GM21619 (cell line): ENCODE measurements at regions not wholly inside any gene's neighbourhood (a gene's known extent, or its start where the extent isn't known, plus 50 kb on each side); places are given as distances from the start of the nearest gene placed in this dataset.
"Not testable (repeated sequence)": the region's sequence is repeated elsewhere in the genome, so short reads cannot be mapped to it uniquely, and the experiment has no call there.

ENCODE experiments used
- ATAC-seq: cut with Tn5 transposase; IDR thresholded peaks from one replicate; pipeline ENCODE4 v1.9.1; 2021; ENCODE audit not compliant: unreplicated experiment

GRCh38 chr2:173463846-173464245, 109.2 kb downstream of the CDCA7 start:
- ATAC-seq, result no peak

- no peak for ATAC-seq
These were observed 113.1 kb downstream of the CDCA7 start for GRCh38 chr2:173467751-173468150.

- no peak for ATAC-seq
These were observed 113.7 kb downstream of the CDCA7 start for GRCh38 chr2:173468266-173468793.

DNA sequence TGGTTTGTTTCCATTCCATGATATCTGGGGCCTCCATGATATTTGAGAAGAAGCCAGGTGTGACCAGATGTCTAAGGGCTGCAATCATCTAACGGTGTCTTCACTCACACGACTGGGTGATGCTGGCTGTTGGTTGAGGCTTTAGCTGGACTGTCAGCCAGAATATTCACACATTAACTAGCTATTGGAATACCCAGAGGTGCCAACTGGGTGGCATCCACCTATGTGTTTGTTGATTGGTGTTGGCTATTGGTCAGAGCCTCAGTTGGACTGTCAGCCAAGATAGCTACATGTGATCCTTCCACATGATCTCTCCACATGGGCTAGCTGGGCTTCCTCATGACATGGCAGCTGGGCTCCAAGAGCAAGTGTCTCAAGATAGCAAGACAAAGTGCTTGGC, 117.4 kb downstream of the CDCA7 start:
- no peak for ATAC-seq

GRCh38 chr2:173483137-173483536, 128.5 kb downstream of the CDCA7 start:
- ATAC-seq, result no peak

DNA sequence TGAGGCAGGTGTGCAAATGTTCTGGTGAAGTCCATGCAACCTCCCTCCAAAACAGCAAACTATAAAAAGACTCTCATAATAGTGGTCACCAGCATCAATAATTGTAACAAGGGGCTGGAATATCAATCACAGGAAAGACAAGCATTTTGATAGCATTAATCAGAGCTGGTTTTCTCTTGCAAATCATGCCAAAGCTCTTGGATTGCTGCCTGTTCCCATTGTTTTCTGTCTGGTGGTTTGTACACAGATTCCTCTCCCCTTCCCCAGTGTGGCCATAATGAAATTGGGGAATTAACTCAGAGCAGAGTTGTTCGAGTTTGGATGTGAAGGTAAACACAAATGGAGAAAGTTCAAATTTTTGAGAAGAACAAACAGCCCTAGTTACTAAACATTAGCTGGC, 134.2 kb downstream of the CDCA7 start:
- ATAC-seq, result no peak

DNA sequence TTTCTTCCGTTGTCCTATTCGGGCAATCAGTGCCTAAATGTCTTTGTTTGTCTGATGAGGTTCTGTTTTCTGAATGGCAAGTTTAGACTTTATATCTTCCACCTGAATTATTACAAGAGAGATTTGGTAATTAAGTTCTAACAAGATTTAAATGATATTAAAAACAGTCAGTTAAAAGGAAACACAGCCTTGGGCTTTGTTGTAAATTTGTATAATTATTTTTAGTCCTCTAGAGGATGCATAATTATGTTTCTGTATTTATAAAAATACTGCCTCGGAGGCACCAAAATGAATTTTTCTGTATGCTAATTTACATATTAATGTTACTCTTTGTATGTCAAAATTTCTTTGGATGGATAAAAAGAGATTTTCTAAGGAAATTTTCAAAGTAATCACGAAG, 136.7 kb downstream of the CDCA7 start:
- no peak for ATAC-seq

DNA sequence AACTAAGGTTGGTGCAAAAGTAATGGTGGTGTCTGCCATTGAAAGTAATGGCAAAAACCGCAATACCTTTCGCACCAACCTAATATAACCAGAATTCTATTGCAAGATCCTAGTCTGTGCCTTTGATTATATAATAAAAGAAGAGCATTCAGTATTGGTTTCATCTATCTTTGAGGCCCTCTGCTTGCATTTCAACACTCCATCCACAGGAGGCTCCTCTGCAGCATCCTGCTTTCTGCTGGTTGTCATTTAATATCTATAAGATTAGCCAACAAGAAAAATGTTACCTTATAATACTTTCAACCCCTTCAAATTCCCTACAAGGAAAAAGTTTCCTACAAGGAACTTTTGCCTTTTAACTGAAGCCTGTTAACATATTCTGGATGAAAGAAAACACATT, 139.2 kb downstream of the CDCA7 start:
- no peak for ATAC-seq

DNA sequence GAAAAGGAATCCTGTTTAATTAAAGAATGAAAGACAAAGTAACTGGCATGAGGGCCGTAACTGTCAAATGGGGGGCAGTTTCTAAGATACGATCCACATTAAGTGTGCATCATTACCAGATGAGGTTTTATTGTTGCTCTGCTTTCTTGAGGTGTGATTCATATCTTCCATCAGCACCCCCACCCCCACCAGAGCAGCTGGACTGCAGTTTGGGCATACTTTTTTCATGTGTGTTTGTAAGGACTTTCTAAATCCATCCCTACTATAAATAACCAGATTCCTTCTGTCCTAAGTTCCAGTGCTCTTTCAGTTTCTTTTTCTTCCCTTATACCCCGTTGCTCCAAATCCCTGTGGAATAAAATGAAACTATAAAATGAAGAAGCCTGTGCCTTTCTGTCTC, 142.1 kb downstream of the CDCA7 start:
- ATAC-seq, result no peak

GRCh38 chr2:173500953-173501352, 146.3 kb downstream of the CDCA7 start:
- no peak for ATAC-seq

DNA sequence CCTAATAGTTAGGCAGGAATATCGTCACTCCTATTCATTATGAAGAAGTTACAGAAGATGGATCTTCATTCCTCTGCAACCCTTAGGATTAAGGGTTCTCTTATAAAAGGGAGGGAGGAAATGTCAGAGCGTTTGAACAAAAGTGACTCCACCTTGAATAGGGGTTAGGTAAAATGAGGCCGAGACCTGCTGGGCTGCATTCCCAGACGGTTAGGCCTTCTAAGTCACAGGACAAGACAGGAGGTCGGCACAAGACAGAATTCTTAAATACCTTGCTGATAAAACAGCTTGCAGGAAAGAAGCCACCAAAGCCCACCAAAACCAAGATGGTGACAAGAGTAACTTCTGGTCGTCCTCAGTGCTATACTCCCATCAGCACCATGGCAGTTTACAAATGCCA, 147.6 kb downstream of the CDCA7 start:
- ATAC-seq, result no peak

- no peak for ATAC-seq
These were observed 156.7 kb downstream of the CDCA7 start for GRCh38 chr2:173511357-173511756.

- ATAC-seq, result no peak
These were observed 157.3 kb downstream of the CDCA7 start for GRCh38 chr2:173511942-173512341.

GRCh38 chr2:173513107-173513727, 158.5 kb downstream of the CDCA7 start:
- ATAC-seq, result no peak

GRCh38 chr2:173520918-173521317, 166.2 kb downstream of the CDCA7 start:
- ATAC-seq, result no peak

GRCh38 chr2:173521450-173522192, 166.9 kb downstream of the CDCA7 start:
- no peak for ATAC-seq

- no peak for ATAC-seq
These were observed 168.8 kb downstream of the CDCA7 start for GRCh38 chr2:173523497-173523896.

- ATAC-seq, result no peak
These were observed 169.7 kb downstream of the CDCA7 start for GRCh38 chr2:173524256-173524955.

DNA sequence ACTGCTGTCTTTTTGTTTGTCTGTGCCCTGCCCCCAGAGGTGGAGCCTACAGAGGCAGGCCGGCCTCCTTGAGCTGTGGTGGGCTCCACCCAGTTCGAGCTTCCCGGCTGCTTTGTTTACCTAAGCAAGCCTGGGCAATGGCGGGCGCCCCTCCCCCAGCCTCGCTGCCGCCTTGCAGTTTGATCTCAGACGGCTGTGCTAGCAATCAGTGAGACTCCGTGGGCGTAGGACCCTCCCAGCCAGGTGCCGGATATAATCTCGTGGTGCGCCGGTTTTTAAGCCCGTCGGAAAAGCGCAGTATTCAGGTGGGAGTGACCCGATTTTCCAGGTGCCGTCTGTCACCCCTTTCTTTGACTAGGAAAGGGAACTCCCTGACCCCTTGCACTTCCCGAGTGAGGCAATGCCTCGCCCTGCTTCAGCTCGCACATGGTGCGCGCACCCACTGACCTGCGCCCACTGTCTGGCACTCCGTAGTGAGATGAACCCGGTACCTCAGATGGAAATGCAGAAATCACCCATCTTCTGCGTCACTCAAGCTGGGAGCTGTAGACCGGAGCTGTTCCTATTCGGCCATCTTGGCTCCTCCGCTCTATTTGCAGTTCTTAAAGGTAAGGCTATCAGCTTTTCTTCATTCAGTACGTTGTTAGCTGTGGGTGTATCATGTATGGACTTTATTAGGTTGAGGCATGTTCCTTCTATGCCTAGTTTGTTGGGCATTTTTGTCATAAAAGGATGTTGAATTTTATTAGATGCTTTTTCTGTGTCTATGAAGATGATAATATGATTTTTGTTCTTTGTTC, 178.3 kb downstream of the CDCA7 start:
- ATAC-seq, result not testable (repeated sequence)

DNA sequence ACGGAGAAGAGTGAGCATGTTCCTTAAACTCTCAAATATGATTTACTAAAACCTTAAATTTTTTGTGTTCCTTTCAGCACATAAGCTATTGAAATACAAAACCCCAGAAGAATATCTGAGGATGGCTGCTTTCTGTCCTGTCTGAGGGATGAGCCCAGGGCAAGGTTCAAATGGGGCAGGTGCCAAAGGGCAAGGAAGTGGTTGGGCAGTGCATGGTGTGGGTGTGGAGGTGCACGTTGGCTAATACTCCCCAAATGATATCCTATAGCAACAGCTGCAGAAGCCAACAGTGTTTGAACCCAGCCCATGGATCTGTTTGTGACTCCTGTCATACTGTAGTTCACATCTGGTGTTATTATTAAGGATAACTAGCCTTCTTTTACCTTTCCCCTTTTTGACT, 183.0 kb downstream of the CDCA7 start:
- ATAC-seq, result no peak

- ATAC-seq, result no peak
These were observed 184.9 kb downstream of the CDCA7 start for GRCh38 chr2:173539615-173540014.
